Activated T-cell treated with anti-CD3 and anti-CD28 coated beads for 24 hours (primary cell): ENCODE measurements at regions not wholly inside any gene's neighbourhood (a gene's known extent, or its start where the extent isn't known, plus 50 kb on each side); places are given as distances from the start of the nearest gene placed in this dataset.

Experiments used
- DNase-seq: peaks from one replicate; pipeline ENCODE4 v3.0.0-alpha.2; 2020; ENCODE audit warnings: low read depth

DNA sequence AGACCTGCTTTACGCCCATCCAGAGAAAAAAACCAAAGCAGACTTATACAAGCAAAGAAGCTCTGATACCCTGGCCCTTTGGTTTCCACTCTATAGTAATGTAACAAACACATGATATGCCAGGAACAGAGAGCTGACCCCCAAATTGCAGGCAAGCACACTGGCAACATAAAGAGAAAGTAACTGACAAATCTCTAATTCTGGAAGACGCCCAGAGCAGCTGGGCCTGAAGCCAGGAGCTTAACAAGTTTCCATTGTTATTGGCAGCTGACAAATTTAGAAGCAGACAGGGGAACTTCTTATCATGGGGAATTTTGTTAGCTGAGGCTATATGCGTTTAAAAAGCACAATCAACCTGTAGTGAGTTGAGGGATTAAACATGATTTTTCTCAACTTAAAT, 158.0 kb downstream of the DLEU7 start:
- no peak for DNase-seq

DNA sequence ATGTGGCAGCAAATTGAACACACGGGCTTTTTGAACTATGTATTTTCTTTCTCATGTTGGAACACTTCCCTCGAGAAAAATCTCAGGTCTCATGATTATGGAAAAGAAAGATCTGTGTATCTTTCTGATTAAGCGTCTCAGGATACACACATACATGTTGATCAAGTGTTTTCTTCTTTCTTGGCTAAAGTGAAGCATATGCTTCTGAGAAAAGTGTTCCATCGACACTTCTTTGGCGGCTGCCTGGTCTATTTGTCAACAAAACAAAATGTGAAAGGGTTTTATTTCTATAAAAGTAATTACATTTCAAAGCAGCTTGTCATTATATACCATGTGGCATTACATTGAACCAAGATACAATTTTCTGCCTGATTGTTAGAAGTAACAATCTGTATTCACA, 157.5 kb downstream of the DLEU7 start:
- no peak for DNase-seq

DNA sequence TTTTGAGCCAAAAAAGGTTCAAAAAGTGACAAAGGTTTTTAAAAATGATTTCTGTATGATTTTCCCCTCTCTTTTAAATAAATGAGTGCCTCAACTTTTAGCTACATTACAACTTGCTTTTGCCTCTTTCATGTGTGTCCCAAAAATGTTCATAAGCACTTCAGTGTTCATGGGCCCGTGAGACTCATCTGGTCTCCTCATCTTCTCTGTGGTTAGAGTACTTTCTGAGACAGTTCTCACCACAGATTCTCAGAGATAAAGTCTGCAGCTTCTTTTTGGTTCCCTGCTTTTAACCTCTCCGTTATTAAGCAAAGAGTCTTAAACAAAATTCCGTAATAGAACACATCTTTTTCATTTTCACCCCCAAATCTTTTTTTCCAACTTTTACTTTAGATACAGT, 156.9 kb downstream of the DLEU7 start:
- no peak for DNase-seq

DNA sequence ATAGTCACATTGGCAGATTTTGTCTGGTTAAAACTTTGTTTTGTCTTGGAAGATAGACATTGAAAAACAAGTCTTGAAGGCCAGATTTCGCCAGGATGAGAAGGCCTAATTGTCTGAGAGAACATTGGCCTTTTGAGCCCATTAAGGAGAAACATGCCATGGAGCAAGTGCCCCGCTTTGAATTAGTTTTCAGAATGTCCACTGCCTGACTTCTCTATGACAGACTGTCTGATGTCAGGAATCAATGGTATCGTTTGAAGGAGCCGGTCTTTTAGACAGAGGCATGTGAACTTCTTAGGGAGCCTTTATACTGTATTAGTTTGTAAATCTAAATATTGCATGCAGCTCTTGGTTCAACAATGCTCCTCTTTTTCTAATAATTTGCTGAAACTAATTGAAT, 155.9 kb downstream of the DLEU7 start:
- no peak for DNase-seq

DNA sequence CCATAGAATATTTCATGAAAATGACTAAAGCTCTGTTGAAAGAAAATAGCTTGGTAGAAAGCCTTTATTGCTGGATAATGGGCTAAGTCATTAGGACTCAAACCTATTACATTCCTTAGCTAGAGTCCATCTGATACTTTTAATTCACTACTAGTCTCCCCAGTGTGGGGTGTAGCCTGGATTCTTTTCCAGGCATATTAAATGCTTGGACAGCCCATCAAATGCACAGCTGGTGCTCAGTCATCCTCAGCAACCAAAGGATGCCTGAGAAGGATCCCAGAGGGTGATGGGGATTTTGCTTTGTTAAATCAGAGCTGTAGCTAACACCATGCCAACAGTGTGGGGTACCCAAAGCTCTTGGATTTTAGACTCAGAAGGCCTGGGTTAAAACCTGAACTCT, 153.5 kb downstream of the DLEU7 start:
- DNase-seq: no peak

DNA sequence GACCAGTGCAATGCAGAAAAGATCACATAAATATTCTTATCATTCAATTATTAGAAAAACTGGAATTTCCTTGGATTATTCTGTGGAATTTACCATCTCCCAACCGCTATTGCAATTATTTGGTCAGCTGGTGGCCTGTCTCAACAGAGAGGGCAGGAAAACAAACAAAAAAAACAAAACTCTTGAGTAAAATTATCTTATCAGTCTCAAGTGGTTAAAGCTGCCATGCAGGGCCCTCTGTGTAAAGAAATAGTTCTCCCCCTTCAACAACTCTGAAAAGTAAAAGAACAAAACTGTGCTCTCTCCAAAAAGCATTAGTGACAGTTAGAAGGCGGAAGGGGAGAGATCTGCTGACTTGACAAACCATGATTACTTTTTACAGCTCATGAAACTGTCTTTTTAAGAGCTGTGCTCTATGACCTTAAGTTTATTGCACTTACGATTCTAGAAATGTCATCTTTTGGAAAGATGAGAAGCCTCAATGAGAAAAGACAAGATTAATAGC, 152.3 kb downstream of the DLEU7 start:
- DNase-seq: no peak

DNA sequence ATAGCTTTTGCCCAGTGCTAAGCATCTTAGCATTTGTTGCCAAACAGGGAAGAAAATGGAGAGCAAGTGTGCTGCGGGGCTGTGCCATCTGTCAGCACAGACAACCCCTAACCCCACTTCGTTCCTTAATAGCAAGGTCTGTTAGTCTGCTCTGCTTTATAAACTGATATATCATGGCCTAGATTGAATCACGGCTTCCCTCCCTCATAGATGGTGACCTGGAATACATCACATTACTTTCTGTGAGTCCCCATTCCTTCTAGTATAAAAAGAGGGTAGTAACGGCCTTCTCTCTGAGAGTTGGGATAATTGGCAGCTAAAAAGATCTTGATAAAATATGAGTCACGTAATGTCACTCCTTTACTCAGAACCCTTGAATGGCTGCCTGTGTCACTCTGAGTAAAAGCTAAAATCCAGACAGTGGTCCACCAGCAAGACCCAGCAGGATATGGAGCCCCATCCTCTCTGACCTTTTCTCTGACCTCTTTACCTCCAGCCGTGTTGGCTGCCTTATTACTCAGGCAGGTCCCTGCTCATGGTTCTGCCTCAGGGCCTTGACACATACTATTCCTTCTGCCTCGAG, 151.7 kb downstream of the DLEU7 start:
- DNase-seq: no peak

DNA sequence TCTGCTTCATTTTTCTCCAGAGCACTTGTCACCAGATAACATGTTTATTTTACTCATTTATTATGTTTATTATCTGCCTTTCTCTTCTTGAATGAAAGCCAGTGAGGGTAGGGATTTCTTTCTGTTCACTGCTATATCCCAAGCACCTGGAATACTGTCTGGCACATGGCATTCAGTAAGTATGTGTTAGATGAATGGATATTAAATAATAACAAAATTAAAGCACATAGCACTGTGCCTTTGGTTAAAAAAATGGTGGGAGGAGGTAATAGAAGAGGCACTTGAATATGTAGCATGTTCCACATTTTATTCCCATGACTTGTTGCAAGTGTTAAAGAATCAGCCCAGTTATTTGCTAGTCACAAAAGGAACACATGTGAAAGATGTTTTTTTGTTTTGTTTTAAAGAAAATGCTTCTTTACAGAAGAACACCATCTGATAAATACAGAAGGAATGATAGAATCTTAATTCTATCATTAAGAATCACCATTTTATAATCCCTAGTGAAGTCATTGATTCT, 151.0 kb downstream of the DLEU7 start:
- DNase-seq: no peak

DNA sequence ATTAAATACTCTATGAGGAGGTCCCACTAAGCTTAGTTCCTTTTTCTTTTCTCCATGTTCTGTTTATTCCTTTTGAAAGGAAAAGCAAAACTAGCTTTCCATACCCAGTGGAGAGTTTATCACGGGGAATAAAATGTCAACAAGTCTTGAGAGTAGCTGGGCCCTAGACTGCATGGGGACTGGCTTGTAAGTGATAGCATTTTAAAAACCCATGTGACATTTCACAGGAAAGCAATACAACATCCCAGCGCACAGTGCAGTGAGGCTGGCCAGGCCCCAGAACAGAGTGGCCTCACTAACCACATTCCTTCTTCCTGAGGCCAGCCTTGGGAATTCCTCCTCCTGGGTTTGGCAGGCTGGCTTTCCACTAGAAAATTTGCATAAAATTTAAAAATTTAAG, 149.8 kb downstream of the DLEU7 start:
- no peak for DNase-seq

DNA sequence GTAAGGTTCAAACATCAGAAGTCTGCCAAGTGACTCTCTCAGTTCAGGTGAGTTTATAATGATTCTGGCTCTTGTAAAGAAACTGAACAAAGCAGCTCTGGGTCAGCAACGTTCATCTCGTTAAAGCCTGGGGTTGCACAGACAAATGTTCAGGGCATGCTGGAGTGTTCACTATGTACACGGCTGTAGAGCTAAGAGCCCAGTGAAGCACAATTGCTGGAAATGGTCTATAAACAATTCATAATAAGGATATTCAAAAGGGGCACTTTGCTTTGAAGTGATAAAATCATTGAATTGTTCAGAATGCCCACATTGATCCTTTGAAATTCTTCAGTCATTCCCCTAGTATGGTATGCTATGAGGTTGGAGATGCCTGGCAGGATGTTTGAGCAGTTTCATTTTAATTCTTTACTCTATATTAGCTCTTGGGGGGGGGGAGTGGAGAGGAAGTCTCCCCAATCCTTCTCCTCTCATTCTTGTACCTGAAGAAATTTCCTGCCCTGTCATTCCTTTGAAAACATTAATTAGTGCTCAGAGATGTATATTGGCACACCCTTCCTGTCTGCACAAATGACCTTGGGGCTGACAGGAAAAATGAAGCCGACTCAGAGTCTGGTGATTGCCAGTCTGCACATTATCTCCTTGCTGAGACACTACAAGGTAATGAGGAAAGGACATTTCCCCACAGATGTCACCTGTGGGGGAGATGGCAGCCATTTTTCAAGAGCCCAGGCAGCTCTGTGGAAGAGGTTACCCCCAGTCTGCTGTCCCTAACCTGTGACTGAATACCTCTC, 145.5 kb downstream of the DLEU7 start:
- no peak for DNase-seq

DNA sequence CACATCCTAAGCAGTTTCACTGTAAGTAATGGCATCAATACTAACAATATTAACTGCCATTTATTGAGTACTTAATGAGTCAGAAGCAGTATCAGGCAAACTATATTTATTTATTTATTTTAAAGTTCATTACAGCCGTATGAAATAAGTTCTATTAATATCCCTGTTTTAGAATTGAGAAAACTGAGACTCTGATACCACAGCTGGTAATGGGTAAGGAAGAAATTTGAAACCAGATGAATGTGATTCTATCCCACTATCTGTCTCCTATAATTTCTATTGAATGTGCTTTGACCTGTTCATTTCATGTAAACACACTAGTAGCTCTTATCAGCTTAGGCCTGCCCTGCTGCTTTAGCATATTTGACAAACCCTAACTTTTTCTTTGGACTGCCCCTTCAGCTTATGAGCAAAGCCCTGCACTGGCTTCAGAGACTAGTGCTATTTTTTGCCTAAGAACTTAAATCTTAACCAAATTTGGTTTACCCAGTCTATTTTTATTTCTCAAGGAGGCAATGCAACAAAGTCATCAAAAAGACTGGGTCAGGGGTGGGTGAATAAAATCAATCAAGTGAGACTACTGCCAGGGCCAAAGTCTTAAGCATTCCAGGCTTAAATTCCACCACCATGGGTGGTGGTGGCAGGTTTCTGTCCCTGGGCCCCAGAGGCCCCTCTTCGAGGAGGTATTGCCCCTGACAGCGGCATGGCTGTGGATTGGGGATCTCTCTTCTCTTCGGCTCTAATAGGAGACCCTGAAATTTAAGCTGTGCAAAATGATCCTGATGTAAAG, 143.4 kb downstream of the DLEU7 start:
- no peak for DNase-seq

DNA sequence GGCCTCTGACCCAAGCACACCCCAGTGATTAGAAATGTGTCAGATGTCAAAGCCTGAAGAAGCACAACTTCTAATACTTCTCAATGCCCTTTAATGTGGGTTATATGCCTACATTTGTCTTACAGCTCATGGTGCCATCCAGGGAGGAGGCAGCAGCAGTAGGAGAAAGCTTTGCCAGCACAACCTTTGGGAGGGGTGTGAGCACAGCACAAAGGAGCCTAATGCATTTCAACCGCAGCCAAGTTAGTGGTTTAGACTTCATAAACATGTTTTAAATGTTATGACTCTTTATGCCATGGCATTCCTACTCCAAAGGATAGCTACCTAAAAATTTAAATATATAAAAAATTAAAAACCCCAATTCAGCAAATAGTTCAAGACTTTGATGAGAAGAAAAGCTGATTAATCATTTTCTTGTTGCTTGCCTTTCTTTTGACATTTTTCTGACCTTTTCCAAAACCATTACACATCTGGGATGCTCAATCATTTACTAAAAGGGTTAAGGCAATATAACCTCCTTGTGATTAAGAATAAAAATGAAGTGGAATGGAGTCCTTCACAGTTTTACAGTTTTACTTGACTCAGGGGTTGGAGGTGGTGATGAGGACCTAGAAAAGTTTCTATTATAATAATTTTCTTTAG, 142.7 kb downstream of the DLEU7 start:
- no peak for DNase-seq

DNA sequence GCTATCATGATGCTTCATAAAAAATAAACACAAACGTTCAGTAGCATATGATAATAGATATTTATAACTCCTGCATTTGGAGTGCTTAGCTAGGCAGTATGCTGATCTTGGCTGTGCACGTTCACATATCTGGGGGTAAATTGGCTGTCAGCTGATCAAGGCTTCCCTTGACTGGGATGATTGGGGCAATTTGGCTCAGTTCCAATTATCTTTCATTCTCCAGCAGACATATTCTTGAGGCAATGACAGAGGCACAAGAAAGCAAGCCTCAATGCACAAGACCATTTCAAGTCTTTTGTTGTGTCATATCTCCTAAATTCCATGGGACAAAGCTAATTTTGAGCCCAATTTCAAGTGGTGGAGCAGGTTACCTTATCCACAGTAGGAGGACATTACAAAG, 142.0 kb downstream of the DLEU7 start:
- no peak for DNase-seq

DNA sequence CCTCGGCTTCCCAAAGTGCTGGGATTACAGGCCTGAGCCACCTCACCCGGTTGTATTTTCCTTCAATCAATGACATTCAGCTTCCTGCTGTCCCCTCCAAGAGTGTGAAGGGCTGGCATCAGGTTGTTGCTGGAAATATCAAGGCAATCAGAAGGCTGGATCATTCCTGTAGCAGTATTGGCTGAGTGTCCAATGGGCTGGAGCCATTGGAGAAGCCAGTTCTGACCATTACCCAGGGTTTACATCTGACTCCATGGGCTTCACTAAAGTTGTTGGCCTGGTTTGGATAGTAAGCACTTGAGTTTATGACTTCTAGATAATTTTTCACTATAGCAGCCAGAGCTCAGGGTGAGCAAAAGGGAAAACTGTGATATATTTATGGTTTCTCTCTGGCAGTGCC, 137.0 kb downstream of the DLEU7 start:
- no peak for DNase-seq

DNA sequence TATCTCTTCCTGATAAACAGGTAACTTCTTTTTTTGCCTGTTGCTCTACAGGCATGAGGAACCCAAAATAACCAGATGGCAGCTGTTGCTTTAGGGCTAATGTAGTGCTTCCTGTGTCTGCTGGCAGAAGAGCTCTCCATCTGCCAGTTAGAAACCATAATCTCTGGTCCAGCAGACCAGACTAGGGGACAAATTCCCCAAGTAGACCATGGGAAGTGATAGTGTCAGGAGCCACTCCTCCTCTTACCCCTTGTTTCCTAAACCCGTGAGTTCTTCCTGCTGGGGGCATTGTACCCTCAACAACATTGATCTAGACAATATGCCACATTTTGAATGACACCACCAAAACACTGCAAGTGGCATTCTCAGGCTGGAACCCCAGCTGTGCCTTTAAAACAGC, 135.9 kb downstream of the DLEU7 start:
- DNase-seq: no peak

DNA sequence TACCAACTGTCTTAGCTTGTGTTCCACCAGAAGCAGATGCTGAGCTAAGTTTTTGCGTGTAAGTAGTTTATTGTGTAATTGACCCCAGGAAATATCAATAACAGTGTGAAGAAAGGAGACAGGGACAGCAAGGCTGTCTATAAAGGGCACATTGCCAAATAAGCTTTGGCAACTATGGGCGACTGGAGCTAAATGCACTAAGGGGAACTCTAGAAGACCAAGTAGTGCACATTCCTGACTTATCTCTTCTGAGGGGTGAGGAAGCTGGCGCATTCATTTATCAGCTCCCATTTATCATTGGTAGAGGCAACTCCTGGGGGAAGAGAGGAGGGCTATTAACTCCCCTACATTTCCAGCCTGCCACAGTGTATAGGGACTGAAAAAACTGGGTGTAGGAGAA, 135.0 kb downstream of the DLEU7 start:
- DNase-seq: no peak

DNA sequence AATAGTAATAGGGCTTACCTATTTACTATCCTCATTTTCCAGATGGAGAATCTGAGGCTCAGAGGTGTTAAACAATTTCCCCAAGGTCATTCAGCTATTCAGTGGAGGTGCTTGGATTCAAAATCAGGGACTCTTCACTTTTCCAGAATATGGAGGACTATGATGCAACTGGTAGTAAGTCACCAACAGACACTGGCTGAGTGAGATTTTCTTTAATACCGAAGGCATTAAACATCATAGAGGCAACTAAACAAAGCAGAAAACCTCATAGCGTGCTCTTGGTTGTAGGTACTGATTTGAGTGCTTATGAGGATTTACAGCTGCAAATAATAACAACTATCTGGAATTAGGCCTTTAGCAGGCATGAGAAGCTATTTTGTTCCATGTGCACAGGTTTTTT, 134.4 kb downstream of the DLEU7 start:
- DNase-seq: no peak

DNA sequence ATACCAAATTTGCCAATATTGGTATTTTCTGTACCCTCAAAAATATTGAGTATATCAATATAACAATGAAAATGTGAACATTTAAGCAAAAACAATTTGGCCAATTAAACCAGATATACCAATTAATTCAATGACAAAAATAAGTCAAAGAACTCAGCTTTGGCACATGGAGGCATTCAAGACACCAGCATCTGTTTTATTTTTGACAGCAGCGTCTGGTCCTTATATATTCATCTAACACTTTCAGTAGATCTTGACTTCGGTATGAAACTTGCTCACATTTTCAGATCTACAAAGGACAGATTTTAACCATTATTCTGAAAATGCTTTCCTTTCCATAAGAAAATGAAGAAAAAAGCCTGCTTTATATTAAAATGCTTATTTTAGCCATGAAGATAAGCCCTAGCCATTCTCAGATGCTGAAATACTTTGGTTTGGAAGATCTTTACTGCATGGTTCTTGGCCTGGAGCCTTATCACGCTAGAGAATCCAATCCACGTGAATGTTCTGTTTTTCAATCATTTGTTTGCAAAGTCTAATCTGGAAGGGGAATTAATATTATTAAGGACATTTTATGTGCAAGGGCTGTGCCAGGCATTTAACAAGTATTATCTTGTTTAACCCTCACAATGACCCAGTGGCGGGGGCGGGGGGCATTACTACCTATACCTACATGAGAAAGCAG, 132.2 kb downstream of the DLEU7 start:
- no peak for DNase-seq

DNA sequence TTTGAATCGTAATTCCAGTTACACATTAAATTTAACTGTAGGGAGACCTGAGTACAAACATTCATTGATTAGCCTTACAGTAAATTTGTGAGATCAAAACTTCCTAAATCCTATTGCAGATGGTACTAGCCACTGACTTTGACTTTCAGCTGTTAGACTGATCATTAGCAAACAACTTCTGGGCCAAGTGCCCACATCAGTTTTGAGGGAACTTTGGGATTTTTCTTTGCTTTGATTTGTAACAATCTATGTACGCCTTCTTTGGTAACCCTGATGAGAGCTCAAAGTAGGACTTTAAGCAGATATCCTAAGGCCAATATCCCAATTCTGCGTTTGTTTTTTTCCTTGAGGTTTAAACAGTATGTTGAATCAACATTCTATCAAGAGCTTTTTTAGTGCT, 131.5 kb downstream of the DLEU7 start:
- DNase-seq: no peak

DNA sequence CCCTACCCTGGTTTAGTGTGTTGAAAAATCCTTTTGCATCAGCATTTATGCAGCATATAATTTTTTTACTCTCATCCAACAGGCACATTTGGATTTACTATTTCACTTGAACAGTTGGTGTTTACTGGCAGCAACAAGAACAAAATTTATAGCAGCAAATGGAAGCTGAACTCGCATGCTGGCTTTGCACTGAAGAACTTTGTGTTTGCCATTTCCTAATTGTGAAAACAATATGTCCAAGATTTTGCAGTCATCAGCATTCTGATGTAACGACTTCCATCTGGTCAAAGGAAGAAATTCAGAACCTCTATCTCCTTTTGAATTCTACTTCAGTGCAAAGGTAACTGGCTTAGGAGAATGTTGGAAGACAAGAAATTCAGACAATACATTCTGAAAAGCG, 131.0 kb downstream of the DLEU7 start:
- DNase-seq: no peak

DNA sequence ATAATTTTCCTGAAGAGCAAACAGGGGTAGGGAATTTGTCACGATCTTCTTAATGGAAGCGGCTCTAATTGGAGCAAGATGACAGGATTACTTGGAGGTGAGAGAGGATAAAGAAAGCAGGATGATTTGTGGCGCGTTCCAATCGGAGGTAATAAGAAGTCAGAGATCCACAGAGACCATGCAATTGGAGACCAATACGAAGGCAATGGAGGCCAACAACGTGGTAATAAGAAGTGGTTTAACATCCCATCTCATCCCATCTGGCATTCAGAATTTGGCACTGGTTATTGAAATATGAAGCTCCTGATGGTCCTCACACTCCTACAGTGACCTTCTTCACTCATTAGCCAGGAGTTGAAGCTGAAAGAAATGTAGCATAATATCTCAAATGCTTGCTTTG, 130.6 kb downstream of the DLEU7 start:
- no peak for DNase-seq
